HepG2 (cell line): ENCODE measurements at regions not wholly inside any gene's neighbourhood (a gene's known extent, or its start where the extent isn't known, plus 50 kb on each side); places are given as distances from the start of the nearest gene placed in this dataset.

Experiments
- ATAD3A ChIP-seq: sonication (generic); formaldehyde crosslinking; IDR thresholded peaks from 2 replicates; pipeline ENCODE4 v1.4.0; 2020; ENCODE audit warnings: missing genetic modification reagents
- BRCA1 ChIP-seq: sonication (generic); formaldehyde crosslinking; IDR thresholded peaks from 2 replicates; pipeline ENCODE4 v1.4.0; 2020; ENCODE audit warnings: missing genetic modification reagents
- PBX3 ChIP-seq: sonication (generic); formaldehyde crosslinking; IDR thresholded peaks from 2 replicates; pipeline ENCODE4 v1.8.1; 2023; ENCODE audit warnings: missing genetic modification reagents, inconsistent platforms, borderline replicate concordance
- PCBP2 ChIP-seq: fragments of 200-400 bp; formaldehyde crosslinking; optimal IDR thresholded peaks from 2 replicates; pipeline ENCODE3; 2018; ENCODE audit warnings: low read length, low read depth; ENCODE audit not compliant: poor library complexity, severe bottlenecking
- POGZ ChIP-seq: sonication (generic); formaldehyde crosslinking; IDR thresholded peaks from 2 replicates; pipeline ENCODE4 v1.4.0; 2020; ENCODE audit warnings: mild to moderate bottlenecking, missing genetic modification reagents
- POLR2AphosphoS5 ChIP-seq: IDR thresholded peaks from 2 replicates; pipeline ENCODE4 v1.6.1; 2012; ENCODE audit warnings: low read depth, low read length
- POLR2G ChIP-seq: fragments of 200-400 bp; formaldehyde crosslinking; IDR thresholded peaks from 2 replicates; pipeline ENCODE4 v1.6.1; 2018; ENCODE audit warnings: mild to moderate bottlenecking, low read depth, low read length, moderate library complexity
- REL ChIP-seq: sonication (generic); formaldehyde crosslinking; conservative IDR thresholded peaks from 2 replicates; pipeline ENCODE4 v1.8.0; 2022; ENCODE audit warnings: mild to moderate bottlenecking, missing genetic modification reagents, moderate library complexity
- ZBTB8A ChIP-seq: sonication (generic); formaldehyde crosslinking; IDR thresholded peaks from 2 replicates; pipeline ENCODE4 v1.4.0; 2020; ENCODE audit warnings: mild to moderate bottlenecking, low read depth, missing genetic modification reagents, borderline replicate concordance
- ZFAT ChIP-seq: sonication (generic); formaldehyde crosslinking; conservative IDR thresholded peaks from 2 replicates; pipeline ENCODE4 v1.8.1; 2023; ENCODE audit warnings: missing genetic modification reagents, inconsistent platforms
- ZNF24 ChIP-seq: fragments of 450-650 bp; IDR thresholded peaks from 2 replicates; pipeline ENCODE4 v1.6.1; 2017; ENCODE audit warnings: antibody characterized with exemption, mild to moderate bottlenecking
- ZNF510 ChIP-seq: sonication (generic); formaldehyde crosslinking; IDR thresholded peaks from 2 replicates; pipeline ENCODE4 v1.4.0; 2020; ENCODE audit warnings: low read depth, mild to moderate bottlenecking, missing genetic modification reagents
- ZNF569 ChIP-seq: sonication (generic); formaldehyde crosslinking; IDR thresholded peaks from 2 replicates; pipeline ENCODE4 v1.5.0; 2020; ENCODE audit warnings: mild to moderate bottlenecking, missing genetic modification reagents, moderate library complexity, borderline replicate concordance
- ZSCAN20 ChIP-seq: sonication (generic); formaldehyde crosslinking; IDR thresholded peaks from 2 replicates; pipeline ENCODE4 v1.4.0; 2020; ENCODE audit warnings: missing genetic modification reagents, mild to moderate bottlenecking, borderline replicate concordance

- TF ChIP-seq ZNF24 (no peak), POLR2G (no peak), ZNF510 (no peak), ZSCAN20 (CRISPR knock-in tag) (no peak), ZNF569 (CRISPR knock-in tag) (no peak), REL (CRISPR knock-in tag) (no peak), BRCA1 (CRISPR knock-in tag) (no peak), POGZ (CRISPR knock-in tag) (no peak), ZFAT (CRISPR knock-in tag) (no peak), PBX3 (CRISPR knock-in tag) (no peak), ZBTB8A (CRISPR knock-in tag) (no peak), PCBP2 (no peak), ATAD3A (CRISPR knock-in tag) (no peak), POLR2AphosphoS5 (no peak)
These were observed 223.7 kb downstream of the ISL1 start for GRCh38 chr5:51606921-51607320.
